ENCODE measurements at regions not wholly inside any gene's neighbourhood (a gene's known extent, or its start where the extent isn't known, plus 50 kb on each side); places are given as distances from the start of the nearest gene placed in this dataset.

GRCh38 chr12:132384916-132385774 is 55.8 kb upstream of the GALNT9 start:
- Histone ChIP-seq H3K27ac (replicated peaks in 1 of 4) (no peak overlapping the region), H3K9me3 (no peaks in the 10 kb centered on the region), H3K4me3 (no peak overlapping the region), H3K4me1 (no peaks in the 10 kb centered on the region), H3K36me3 (no peaks in the 10 kb centered on the region), H3K27me3 (peaks cover 0 to 83% (median 20%) of the 10 kb centered on the region in 4 donors)
- 48% methylated on average over 25 of the region's 25 CpGs for WGBS
- no peak for DNase-seq (ENCODE audit: extremely low spot score)
- intact Hi-C loops (cut with DNase I): no loop called here
- TF ChIP-seq POLR2A (IDR thresholded peaks at IDR 0.05; ENCODE audit: low read depth): no peak
- no peak for TF ChIP-seq POLR2AphosphoS5 (IDR thresholded peaks at IDR 0.05)
- no peak for TF ChIP-seq EP300 (IDR thresholded peaks at IDR 0.05)
- no peak for TF ChIP-seq CTCF (IDR thresholded peaks at IDR 0.05)

DNA sequence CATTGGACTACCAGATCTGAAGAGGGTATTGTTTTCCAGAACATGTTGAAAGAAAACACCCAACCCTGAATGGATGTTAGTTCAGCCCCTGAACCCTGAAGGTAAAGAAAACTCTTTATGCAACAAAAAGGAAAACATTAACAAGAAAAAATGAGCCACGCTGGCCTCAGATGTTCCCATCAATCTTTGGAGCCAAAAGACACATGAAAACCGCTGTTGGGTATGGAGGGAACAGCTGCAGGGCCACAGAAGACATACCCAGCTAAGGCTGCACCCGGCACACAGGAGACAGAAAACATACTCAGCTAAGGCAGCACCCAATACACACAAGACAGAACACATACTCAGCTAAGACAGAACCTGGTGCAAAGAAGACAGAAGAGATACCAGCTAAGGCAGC is 51.3 kb upstream of the GALNT9 start:
- Histone ChIP-seq H3K27ac (replicated peaks in 1 of 4) (no peak overlapping the region), H3K4me3 (no peak overlapping the region), H3K9me3 (no peaks in the 10 kb centered on the region), H3K27me3 (peaks cover 0 to 72% (median 21%) of the 10 kb centered on the region in 4 donors), H3K36me3 (no peaks in the 10 kb centered on the region), H3K4me1 (no peaks in the 10 kb centered on the region)
- TF ChIP-seq CTCF (IDR thresholded peaks at IDR 0.05) (no peak), POLR2A (IDR thresholded peaks at IDR 0.05; ENCODE audit: low read depth) (no peak), EP300 (IDR thresholded peaks at IDR 0.05) (no peak), POLR2AphosphoS5 (IDR thresholded peaks at IDR 0.05) (no peak)
- intact Hi-C loops (cut with DNase I): no loop called here
- WGBS: 48% methylated on average over 3 of the region's 3 CpGs
- no peak for DNase-seq (ENCODE audit: extremely low spot score)

DNA sequence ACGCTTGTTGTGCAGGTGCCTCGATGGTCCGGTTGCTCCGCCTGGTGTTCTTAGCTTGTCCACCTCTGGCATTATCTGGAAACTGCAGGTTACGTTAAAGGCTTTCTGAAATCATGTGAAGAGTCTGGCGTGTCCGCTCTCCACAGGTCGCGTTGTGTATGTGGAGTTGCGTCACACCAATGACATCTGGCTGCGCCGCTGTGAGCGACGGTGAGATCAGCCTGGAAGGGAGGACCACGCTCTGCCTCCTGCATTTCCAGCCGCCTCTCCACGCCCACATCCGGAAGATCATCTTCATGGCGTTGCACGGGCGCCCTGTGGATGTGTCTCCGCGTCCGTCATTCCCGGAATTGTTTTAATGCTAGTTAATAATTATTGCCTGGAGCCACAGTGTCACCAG is 50.6 kb upstream of the GALNT9 start:
- WGBS: 82% methylated on average over 25 of the region's 25 CpGs
- intact Hi-C loops (cut with DNase I): no loop called here
- DNase-seq (ENCODE audit: extremely low spot score): no peak
- Histone ChIP-seq H3K4me1 (no peaks in the 10 kb centered on the region), H3K27ac (replicated peaks in 1 of 4) (no peak overlapping the region), H3K27me3 (peaks cover 0 to 74% (median 23%) of the 10 kb centered on the region in 4 donors), H3K9me3 (no peaks in the 10 kb centered on the region), H3K4me3 (no peak overlapping the region), H3K36me3 (no peaks in the 10 kb centered on the region)
- TF ChIP-seq EP300 (IDR thresholded peaks at IDR 0.05) (no peak), POLR2A (IDR thresholded peaks at IDR 0.05; ENCODE audit: low read depth) (no peak), POLR2AphosphoS5 (IDR thresholded peaks at IDR 0.05) (no peak), CTCF (IDR thresholded peaks at IDR 0.05) (no peak)

- no peak for TF ChIP-seq POLR2AphosphoS5 (IDR thresholded peaks at IDR 0.05)
- TF ChIP-seq CTCF (IDR thresholded peaks at IDR 0.05): no peak
- TF ChIP-seq POLR2A (IDR thresholded peaks at IDR 0.05; ENCODE audit: low read depth): no peak
- no peak for TF ChIP-seq EP300 (IDR thresholded peaks at IDR 0.05)
- no peaks in the 10 kb centered on the region for H3K4me1 ChIP-seq
- H3K36me3 ChIP-seq: no peaks in the 10 kb centered on the region
- H3K4me3 ChIP-seq: no peak overlapping the region
- no peaks in the 10 kb centered on the region for H3K9me3 ChIP-seq
- peaks cover 0 to 75% (median 26%) of the 10 kb centered on the region in 4 donors for H3K27me3 ChIP-seq
- no peak overlapping the region for H3K27ac ChIP-seq (replicated peaks in 1 of 4)
- 85% methylated on average over 21 of the region's 24 CpGs for WGBS
- no peak for DNase-seq (ENCODE audit: extremely low spot score)
- intact Hi-C loops (cut with DNase I): no loop called here
Observed at GRCh38 chr12:132379576-132379975, 50.2 kb upstream of the GALNT9 start.

All from esophagus muscularis mucosa (tissue), 4 donors.